ENCODE measurements at regions not wholly inside any gene's neighbourhood (a gene's known extent, or its start where the extent isn't known, plus 50 kb on each side); places are given as distances from the start of the nearest gene placed in this dataset.
"Not testable (repeated sequence)": the region's sequence is repeated elsewhere in the genome, so short reads cannot be mapped to it uniquely, and the experiment has no call there.

- H3K27ac ChIP-seq, result no peak overlapping the region
- no peaks in the 10 kb centered on the region for H3K36me3 ChIP-seq
- no peaks in the 10 kb centered on the region for H3K4me1 ChIP-seq
- no peak overlapping the region for H3K4me3 ChIP-seq
- H3K9me3 ChIP-seq, result no peaks in the 10 kb centered on the region
- peak; percentile 13 to 64 for TF ChIP-seq CTCF (IDR thresholded peaks at IDR 0.05)
- no peak for DNase-seq (ENCODE audit: low spot score)
- no peaks in the 10 kb centered on the region for H3K27me3 ChIP-seq
These were observed 451.7 kb downstream of the EFNB2 start for GRCh38 chr13:106083620-106084350.

DNA sequence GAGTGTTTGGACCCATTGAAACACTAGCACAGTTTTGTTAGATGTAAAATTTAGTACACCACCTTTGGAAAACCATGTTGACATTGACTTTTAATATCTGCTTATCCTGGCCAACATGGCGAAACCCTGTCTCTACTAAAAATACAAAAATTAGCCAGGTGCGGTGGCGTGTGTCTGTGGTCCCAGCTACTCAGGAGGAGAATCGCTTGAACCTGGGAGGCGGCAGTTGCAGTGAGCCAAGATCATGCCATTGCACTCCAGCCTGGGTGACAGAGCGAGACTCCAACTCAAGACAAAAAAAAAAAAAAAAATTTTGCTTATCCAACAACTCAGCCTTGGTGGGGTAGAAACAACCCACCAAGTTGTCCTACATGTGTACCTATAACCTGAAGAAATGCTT, 454.2 kb downstream of the EFNB2 start:
- not testable (repeated sequence) for H3K9me3 ChIP-seq; H3K4me3 ChIP-seq; H3K27me3 ChIP-seq; H3K27ac ChIP-seq; H3K4me1 ChIP-seq; H3K36me3 ChIP-seq; DNase-seq (ENCODE audit: low spot score)

GRCh38 chr13:106078191-106078590, 457.3 kb downstream of the EFNB2 start:
- Histone ChIP-seq H3K27me3 (no peaks in the 10 kb centered on the region), H3K36me3 (no peaks in the 10 kb centered on the region), H3K4me3 (no peak overlapping the region), H3K4me1 (no peaks in the 10 kb centered on the region), H3K9me3 (no peaks in the 10 kb centered on the region), H3K27ac (no peak overlapping the region)
- TF ChIP-seq CTCF (IDR thresholded peaks at IDR 0.05), result no peak
- DNase-seq (ENCODE audit: low spot score), result no peak

- H3K27me3 ChIP-seq, result no peaks in the 10 kb centered on the region
- no peaks in the 10 kb centered on the region for H3K36me3 ChIP-seq
- no peak for DNase-seq (ENCODE audit: low spot score)
- TF ChIP-seq CTCF (IDR thresholded peaks at IDR 0.05), result no peak
- H3K4me3 ChIP-seq, result no peak overlapping the region
- H3K27ac ChIP-seq, result no peak overlapping the region
- H3K4me1 ChIP-seq, result no peaks in the 10 kb centered on the region
- no peaks in the 10 kb centered on the region for H3K9me3 ChIP-seq
These were observed 458.4 kb downstream of the EFNB2 start for GRCh38 chr13:106077017-106077416.

DNA sequence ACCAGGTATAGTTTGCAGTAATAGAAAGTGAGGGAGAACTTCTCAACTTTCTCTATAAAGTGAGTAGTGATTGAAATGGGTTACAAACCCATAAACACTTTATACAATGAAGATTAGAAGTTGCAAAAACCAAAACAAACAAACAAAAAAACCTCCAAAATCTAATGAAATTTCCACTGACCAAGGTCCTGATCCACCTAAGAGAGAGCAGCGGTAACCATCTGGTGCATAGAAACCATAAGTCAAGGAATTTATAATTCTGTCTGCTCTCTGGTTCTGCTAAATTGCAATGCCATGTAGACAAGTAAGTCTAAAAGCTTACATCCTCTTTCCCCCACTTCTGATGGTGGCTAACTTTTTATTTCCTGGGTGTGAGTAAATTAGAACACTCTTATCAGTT, 463.4 kb downstream of the EFNB2 start:
- no peak overlapping the region for H3K27ac ChIP-seq
- no peak overlapping the region for H3K4me3 ChIP-seq
- no peaks in the 10 kb centered on the region for H3K36me3 ChIP-seq
- TF ChIP-seq CTCF (IDR thresholded peaks at IDR 0.05), result no peak
- H3K4me1 ChIP-seq, result no peaks in the 10 kb centered on the region
- no peaks in the 10 kb centered on the region for H3K27me3 ChIP-seq
- H3K9me3 ChIP-seq, result no peaks in the 10 kb centered on the region
- no peak for DNase-seq (ENCODE audit: low spot score)

GRCh38 chr13:106063591-106064313, 471.7 kb downstream of the EFNB2 start:
- H3K36me3 ChIP-seq, result no peaks in the 10 kb centered on the region
- H3K4me1 ChIP-seq, result no peaks in the 10 kb centered on the region
- no peak for TF ChIP-seq CTCF (IDR thresholded peaks at IDR 0.05)
- no peak overlapping the region for H3K4me3 ChIP-seq
- no peaks in the 10 kb centered on the region for H3K27me3 ChIP-seq
- DNase-seq (ENCODE audit: low spot score), result no peak
- H3K9me3 ChIP-seq, result no peaks in the 10 kb centered on the region
- H3K27ac ChIP-seq, result no peak overlapping the region

Data from right atrium auricular region (tissue), 2 donors.